GM21367 (cell line): ENCODE measurements at regions not wholly inside any gene's neighbourhood (a gene's known extent, or its start where the extent isn't known, plus 50 kb on each side); places are given as distances from the start of the nearest gene placed in this dataset.

Experiments
- ATAC-seq: cut with Tn5 transposase; IDR thresholded peaks from one replicate; pipeline ENCODE4 v1.9.1; 2021; ENCODE audit not compliant: unreplicated experiment

DNA sequence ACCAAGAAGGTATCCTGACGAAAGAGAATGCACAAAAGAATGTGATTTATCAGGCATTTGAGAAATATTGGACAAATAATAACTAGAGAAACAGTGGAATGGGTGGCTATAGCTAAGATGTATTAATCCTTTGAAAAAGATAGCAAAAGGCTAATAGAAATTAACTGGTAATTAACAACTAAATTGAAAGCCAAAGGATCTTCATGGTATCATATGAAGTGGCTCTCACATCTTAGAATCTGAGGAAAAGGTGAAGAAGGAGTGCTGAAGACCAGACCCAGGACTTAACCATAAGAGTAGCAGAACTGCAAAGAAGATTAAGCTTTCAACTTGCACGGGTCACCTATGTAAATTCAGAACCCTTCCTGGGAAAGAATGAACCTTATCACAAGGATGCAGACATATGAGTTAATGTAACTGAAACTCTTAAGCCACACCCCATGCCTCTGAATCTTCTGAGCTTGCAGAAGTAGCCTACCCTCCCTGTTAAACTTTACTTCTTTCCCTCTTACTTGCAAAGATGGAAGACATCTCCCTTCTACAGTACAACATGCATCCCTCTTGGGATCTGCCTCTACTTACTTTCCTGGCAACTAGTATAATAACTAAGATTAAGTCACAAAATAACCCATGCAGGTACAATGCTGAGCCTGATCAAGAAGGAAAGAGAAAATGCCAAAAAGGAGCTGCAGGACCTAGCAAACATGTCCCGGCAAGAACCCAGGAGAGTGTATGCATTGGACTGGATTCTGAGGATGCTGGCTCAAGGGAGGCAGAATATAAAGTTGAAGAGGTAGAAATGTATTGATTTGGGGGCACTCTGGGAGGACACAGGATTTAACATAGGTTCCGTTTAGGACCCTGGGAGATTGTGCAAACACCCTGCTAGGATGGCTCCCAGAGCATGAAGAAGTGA is 395.5 kb upstream of the SLC30A5 start:
- ATAC-seq: no peak

DNA sequence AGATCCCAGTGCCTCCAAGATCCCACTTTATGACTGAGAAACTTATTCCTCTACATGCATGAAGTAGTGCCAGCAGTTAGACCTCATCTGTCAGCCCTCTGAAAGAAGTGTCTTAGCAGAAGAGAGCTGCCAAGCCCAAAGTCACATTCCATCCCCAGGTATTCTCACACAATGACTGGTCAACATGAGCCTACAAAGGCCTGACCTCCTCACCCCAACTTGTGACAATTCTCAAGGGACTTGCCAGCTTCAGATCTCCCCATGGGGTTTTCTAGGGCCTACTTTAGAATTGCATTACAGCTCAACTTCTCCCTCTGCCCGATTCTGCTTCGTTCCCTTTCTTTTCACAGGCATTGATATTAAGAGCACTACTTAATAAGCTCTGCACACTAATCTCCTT is 393.8 kb upstream of the SLC30A5 start:
- no peak for ATAC-seq

DNA sequence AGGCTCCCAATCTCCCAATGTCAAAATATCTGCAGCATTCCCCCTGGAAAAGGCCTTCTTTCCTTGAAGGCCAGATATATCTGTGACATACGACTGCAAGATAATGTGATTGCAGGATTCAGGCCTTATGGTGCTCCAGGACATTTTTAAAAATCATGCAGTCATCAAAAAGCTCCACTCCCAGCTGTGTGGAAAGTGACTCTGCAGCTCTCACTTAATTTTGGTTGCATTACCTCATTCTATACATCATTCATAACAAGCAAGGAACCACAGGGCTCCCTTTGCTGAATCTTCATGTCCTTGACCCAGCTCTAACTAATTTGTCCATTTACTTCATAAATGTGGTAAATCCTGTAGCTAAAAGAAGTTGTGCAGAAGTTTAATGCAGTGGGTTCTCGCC is 386.2 kb upstream of the SLC30A5 start:
- no peak for ATAC-seq

DNA sequence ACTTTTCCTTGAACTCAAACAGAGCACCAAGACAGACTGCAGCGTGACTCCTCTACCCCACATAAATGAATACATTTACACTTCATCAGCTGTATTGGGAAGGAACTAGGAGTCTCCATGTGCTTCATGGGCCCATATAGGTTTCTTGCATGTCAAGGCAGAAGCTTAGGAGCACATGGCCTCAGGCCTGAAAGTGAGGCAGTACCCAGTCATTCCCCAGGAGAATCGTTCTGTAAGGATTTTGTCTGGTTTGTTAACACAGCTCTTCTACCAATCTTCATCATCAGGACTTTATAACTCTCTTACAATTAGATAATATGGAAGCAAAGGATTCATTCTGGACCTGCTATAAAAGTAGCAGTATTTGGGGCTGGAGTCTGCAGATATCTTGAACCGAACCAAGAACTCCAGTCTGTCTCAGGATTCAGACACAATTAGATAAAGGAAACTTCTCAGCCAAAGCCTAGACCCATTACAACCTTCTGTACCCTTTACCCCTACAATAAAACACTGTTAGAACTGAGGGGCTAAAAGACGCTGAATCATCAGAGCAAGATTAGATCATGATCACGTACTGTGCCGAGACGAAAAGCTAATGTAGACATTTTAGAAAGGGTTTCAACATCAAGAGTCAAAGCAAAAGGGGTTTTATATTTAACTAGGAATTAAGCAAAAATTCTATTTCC is 385.5 kb upstream of the SLC30A5 start:
- ATAC-seq: no peak

DNA sequence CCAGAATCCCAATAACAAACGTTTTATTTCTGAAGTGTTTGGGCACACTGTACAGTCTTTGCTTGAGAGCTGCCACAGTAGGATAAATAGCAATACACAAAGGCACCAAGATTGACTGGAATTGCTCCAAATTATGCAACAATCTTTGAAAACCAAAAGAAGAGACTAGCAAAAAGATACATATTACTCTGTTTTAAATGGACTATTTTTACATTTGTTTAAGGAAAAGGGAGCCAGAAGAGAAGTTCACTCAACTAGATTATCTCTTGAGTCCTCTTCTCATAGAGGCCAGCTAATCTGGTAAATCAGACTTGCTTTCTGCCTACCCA is 385.0 kb upstream of the SLC30A5 start:
- no peak for ATAC-seq

DNA sequence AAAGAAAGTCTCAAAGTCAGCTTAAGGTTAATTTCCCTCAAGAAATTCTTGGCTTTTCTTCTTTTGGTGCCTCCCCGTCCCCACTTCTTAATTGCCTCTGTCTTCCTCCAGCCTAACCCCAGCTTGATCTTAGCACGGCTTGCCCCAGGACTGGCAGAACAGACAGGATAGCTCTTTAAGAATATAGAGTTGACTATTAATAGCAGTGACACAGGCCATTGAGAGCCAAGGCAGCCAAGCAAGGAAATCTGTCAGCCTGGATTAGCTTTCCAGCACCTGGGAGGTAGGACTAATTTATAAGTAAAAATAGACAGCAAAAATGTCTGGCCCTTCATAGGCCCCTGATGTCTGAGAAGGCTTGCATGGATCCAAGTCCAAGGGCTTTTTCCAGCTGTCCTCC is 384.6 kb upstream of the SLC30A5 start:
- ATAC-seq: no peak

DNA sequence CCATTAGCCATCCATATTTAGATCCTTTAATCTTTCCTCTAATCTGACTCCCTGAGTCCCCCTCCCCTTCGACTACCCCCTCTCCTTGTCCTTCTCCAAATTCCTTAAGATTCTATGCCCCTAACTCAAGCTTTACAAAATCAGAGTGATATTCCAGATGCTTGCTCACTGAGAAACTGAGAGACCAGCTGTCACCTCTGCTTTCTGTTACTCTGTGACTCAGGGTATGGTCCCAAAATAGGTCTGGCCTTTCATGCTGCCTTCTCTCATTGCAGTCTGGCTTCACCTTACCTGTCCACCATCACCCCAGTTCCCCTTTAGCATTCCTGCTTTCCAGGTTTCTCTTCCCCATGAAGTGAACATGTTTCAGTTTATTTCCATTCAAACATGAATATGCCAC is 383.3 kb upstream of the SLC30A5 start:
- peak; percentile 59 for ATAC-seq

DNA sequence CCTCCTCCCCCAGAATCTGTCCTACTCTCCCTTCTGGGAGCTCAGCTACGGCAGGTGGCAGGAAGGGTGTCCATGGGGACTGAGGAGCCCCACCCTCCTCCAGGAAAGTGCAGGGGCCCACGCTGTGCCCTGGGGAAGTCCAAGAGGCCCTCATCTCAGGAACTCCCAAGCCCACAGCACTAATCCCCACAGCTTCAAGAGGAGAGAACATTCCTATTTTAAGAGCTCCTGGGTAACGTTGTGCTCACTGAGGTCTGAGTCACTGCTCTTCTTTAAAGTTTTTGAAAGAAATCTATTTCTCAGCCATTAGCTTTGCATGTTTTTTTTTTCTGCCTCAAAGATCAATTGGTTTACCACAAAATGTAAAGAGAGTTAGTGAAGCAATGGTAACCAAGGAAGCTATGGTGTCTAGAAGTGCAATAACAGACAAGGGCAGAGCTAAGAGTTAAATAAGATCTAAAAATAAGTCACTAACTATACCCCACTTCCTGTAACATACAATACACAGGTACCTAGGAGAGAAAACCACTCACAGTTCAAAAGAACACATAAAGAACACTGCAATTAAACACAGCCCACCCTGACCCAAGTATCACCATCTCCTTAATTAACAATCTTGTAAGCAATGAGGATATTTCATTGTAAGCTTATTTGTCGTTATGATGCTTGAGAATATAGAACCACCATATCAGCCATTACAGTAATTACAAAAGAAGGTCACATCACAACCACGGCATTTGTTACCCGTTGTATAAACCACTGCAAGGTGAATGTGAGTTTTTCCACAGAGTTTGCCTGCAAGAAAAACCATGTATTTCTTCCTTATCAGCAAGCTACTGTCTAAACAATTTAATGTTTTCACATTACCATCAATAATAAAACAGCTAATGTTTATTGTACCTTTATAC is 382.3 kb upstream of the SLC30A5 start:
- ATAC-seq: peak; percentile 89

DNA sequence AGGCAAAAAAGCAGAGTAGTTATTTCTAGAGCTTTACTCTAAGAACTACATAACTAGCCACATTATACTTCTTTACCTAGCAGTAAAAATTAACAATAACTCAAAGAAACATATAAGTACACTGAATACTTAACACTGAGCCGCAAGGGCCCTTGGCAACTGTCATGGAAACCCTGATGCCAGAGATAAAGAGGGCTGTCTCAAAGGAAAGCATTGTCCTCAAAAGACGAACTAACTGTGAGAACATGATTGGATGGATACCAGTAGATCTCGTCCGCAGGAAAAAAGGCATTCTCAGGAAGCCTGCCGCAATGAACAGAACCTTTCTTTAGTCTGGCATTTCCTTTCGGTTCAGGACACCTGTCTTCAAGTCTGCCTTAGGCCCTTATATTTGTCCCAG is 379.0 kb upstream of the SLC30A5 start:
- ATAC-seq: no peak

DNA sequence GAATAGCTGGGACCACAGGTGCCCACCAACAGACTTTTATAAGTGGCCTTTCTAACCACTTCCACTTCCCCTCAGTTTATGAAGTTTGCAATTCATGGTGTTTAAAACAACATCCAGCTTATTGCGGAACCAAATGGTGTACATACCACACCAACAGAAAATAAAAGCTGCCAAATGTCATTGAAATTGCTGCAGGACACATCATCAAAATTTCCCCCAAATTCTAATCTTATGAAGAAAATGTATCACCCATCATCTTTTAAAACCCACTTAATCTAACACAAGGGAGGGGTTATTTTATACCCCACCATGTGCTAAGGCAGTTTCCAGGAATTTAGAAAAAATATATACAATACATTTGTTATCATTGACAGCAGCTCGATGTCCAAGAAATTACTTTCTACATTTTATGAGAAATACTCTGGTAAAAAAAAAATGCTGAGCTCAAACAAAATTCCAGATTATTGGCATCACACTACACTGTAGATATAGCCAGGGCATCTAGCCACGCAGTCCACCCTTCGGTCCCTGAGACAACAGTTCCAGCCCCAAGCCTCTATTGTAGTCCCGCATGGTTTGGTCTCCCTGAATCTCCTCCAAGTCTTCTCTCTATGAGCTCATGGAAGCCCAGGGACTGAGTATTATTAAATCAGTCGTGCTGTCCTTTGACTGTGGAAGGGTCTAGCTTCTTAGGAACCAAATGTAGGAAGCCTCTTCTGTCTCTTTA is 372.8 kb upstream of the SLC30A5 start:
- no peak for ATAC-seq

DNA sequence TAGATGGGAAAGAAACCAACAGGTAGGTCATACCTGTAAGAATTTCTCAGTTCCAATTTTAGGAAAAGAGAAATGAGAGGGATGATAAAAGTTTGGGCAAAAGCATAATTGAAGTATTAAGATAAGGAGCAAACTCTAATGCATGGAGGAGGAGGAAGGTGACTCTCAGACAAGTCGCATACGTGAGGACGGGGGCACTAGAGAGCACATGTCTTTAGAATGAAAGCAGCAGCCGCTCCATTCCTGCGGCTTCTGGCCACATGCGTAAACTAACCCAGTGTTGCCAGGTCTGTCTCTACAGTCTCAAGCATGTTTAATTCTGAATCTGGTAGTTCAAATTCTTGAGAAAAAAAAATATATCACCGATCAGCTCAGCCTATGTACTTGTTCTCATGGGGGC is 371.5 kb upstream of the SLC30A5 start:
- no peak for ATAC-seq

DNA sequence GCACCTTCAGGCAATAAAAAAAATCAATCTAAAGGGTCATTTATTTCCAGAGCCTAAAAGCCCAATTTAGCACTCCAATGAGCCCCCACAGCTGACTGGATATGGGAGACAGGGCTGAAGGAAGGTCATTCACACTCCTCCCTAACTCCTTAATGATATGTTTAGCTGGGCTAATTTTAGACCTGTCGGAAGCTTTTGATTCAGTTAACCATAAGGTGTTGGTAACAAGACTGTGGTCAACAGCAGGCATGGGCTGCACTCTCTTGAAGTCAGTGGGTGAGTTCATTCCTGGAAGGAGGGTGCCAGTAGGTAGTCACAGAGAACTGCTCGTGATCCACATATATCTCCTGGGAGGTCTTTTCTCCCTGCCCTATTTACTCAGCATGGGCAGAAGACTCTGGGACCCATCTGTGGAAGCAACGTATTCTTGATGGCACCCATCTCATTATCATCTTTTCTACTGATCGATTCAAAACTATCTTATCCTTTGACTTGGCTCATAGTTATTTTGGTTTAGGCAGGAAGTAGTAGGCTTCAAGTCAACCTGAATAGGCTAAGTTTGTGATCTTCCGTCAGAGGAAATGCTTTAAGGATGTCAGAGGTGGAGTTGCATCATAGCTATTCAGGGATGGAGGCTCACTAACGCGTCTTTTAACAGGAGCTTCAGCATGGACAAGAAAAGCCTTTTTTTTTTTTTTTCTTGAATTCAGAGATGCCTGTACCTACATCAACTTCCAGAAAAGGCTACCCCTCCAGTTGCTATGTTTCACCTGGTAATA is 367.7 kb upstream of the SLC30A5 start:
- ATAC-seq: no peak

DNA sequence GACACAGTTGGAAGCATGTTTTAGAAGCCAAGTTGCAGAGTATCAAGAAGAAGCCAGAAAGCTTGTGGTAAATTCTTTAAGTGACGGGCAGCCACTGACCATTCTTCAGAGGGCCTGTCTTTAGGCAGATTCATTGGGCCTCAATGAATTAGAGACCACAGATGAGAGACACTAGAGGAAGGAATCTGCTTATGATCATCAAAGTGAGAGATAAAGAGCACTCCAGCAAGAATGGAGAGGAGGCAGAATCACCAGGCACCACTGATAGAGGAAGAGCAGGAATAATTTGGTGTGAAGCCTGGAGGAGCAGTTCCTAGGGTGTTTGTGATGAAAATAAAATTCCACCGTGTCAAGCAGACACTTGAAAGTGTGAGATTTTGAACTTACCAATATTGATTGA is 365.9 kb upstream of the SLC30A5 start:
- ATAC-seq: no peak

DNA sequence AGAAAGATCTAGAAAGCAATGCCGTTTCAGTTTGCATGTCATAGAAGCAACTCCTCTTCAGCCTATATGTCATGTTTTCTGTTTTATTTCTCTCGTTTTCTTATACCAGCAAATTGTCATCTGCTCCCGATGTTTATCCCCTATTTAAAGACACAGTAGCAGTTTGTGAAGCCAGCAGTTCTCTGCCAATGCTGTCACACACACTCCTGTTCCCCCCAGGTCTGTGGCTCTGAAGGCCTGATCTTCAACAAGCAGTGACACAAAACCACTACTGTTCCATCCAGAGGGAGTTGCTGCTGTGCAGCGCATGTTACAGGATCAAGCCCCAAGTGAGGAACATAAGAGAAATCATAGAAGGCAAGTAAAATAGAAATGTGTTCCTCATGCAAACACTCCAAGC is 364.1 kb upstream of the SLC30A5 start:
- ATAC-seq: no peak

DNA sequence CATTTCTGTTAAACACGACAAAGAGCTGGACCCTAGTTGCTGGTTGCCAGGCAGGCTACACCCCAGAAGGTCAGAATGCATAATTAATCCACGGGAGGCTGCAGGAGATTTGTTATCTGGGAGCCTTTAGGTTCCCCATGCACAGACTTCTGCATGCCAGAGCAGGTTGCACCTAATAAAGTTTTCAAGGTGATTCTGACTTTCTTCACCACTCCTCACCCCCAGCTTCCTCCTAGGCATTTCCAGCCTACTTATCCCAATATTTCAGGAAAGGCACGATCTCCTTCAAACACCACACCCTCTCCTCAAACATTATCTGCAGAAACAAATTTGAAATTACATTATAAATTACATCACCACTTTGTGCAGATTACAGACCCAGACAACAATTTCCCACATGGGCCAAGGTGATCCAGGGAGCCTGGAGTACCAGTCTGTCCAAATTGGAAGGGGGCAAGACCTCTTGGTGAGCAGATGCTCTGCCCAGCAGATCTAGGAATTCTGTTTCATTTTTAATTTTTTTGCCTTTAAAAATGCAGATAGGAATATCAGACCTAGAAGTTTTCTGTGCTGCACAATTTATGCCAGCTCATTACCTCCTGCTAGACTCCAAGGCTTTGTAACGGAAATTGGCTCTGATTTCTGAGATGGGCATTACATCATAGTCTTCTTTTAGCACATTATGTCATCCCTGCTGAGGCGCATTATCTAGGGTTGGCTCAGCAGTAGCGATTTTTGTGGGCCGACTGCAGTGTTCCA is 363.4 kb upstream of the SLC30A5 start:
- ATAC-seq: no peak

DNA sequence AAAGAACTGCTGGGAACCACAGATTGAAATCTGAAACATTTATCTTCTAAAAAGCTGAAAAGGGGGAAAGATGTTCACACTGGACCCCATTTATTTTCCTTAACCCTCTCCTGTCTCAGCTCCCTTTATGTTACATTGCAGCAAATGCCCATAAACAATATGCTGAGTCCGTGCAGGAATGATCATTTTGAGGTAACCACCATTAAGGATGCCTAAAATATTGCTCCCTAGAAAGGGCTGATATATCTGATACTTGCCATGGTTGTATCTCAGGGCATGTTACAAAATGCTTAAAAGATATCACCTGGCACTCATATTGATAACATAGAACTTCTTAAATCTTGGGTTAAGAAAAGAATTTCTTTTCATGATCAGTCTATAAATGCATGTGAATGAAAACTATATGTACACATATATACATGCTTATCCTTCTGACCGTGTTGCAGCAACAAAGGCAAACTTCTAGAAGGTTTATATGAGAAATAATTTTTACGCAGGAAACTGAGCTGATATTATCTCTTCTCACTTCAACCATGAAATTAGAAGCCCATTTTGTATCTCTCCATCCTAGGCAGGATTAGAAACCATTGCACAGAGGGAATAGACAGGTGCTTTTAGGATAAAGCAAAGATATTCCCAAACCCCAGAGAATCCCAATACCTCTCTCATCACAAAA is 362.7 kb upstream of the SLC30A5 start:
- no peak for ATAC-seq

DNA sequence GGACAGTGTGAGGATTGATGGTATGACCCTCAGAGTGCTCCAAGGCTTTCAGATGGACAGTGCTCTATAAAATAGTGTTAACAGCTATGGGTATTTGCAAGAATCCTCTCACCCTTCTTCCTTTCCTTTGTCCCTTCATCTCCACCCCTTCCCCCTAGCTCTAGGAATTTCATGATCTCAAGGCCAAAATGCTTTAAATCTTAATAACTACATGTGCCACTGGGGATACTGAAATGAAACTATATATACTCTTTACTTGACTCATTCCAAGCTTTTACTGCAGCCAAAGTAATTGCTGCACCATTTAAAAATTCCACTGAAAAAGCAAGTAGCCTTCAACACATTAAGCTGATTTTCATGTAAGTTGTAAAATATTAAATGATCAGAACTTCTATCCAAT is 361.6 kb upstream of the SLC30A5 start:
- ATAC-seq: no peak

DNA sequence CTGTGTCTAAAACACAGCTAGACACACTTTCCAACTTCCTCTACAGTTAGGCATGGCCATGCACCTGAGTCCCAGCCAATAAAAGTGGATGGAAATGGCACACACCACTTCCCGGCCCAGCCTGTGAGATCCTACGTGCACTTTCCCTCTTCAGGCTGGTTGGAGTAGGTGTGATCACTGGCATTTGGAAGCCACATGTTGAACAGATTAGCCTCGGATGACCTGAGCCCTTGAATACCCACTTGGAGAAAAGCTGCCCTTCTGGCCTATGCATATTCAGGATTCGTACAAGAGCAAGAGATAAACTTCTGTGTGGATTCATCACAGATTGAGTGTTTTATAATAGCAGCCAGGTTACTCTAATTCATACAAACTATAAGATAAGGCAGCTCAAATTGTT is 359.0 kb upstream of the SLC30A5 start:
- no peak for ATAC-seq

DNA sequence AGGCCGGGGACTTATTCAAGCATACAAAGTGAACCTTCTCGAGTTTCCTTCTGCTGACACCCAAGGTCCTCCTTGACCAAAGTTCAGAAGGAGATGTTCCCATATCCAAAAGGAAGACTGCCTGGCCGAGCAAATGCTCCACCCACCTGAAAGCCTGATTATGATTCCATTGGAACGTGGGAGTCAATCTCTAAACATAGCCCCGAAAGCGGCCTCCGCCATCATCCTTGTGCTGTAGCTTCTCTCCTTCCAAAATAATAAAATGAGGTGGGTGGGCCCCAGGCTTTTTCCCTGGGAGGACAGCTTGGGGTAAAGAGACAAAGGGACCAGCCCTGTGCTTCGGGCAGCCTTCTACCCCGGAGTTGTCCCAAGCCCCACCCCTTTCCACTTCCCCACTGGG is 355.6 kb upstream of the SLC30A5 start:
- ATAC-seq: no peak
